ENCODE measurements at regions not wholly inside any gene's neighbourhood (a gene's known extent, or its start where the extent isn't known, plus 50 kb on each side); places are given as distances from the start of the nearest gene placed in this dataset.

DNA sequence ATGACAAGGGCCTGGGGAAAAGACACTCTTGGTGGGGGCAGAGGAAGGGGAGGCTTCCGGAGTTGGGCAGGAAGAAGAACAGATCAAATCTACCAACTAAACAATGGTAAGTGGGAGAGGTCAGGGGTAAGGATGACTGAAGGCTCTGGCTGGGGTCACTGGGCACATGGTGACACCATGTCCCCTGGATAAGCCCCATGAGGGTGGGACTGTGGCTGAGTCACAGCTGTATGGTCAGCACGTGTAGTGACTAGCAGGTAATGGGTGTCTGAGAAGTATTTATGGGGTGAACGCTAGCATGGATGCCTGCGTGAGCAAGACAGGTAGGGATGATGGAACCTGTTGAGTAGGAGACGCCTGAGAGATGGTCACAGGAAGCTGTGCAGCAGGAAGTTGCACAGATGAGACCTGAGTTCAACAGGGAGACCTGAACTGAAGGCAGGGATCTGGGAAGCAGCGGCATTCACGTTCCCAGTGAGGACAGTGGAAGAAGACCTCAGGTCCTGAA lies 64.5 kb upstream of the SNX9 start:
- peak; percentile 27; the same call in 1 of the 2 replicates for TF ChIP-seq RNF2 (IDR thresholded peaks at IDR 0.05)
- no peak for TF ChIP-seq HDAC6 (IDR thresholded peaks at IDR 0.05; ENCODE audit: low read depth, low read length)
- TF ChIP-seq, protein P1, sequence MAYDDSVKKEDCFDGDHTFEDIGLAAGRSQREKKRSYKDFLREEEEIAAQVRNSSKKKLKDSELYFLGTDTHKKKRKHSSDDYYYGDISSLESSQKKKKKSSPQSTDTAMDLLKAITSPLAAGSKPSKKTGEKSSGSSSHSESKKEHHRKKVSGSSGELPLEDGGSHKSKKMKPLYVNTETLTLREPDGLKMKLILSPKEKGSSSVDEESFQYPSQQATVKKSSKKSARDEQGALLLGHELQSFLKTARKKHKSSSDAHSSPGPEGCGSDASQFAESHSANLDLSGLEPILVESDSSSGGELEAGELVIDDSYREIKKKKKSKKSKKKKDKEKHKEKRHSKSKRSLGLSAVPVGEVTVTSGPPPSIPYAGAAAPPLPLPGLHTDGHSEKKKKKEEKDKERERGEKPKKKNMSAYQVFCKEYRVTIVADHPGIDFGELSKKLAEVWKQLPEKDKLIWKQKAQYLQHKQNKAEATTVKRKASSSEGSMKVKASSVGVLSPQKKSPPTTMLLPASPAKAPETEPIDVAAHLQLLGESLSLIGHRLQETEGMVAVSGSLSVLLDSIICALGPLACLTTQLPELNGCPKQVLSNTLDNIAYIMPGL (CRISPR knock-in tag; IDR thresholded peaks at IDR 0.05) = no peak
- no peak for TF ChIP-seq ZNF324 (CRISPR knock-in tag; IDR thresholded peaks at IDR 0.05)

Data from K562 (cell line).